ENCODE measurements at regions not wholly inside any gene's neighbourhood (a gene's known extent, or its start where the extent isn't known, plus 50 kb on each side); places are given as distances from the start of the nearest gene placed in this dataset.

DNA sequence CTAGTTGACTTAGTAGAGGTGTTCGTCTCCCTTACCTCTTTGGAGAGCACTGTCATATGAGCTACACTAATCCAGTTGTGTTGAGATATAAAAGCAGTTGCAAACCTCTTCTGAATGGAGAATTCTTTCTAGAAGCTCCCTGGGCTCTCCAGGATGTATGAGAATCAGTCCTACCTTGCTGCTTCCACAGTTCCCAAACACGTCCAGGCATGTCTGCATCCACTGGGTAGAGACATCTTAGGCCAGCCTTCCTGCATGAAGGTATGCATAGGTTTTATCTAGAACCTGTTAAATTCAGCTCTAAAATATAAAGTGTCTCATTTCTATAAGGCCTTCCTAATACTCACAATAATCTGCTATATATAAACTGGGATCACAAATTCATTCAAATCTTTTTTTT, 297.7 kb downstream of the CDC5L start:
- Histone ChIP-seq H3K4me3 (ENCODE audit: low read length) (no peak overlapping the region), H3K27me3 (ENCODE audit: control insufficient read depth in 1 of 2, insufficient read depth in 2 of 2, low read length in 2 of 2) (no peaks in the 10 kb centered on the region), H3K4me1 (ENCODE audit: insufficient read depth, low read length) (no peaks in the 10 kb centered on the region), H3K36me3 (ENCODE audit: insufficient read depth, low read length) (no peaks in the 10 kb centered on the region), H3K9me3 (ENCODE audit: control insufficient read depth in 1 of 2, insufficient read depth in 1 of 2, low read length in 2 of 2) (no peaks in the 10 kb centered on the region), H3K27ac (ENCODE audit: low read depth in 1 of 2, low read length in 2 of 2) (no peak overlapping the region)
- Mint-ChIP-seq H3K4me1 (ENCODE audit: low read depth) (no peaks in the 10 kb centered on the region), H3K4me3 (no peak overlapping the region), H3K36me3 (ENCODE audit: low read depth) (no peaks in the 10 kb centered on the region), H3K9me3 (no peaks in the 10 kb centered on the region), H3K27me3 (no peaks in the 10 kb centered on the region), H3K27ac (no peak overlapping the region)
- no peak for ATAC-seq (ENCODE audit: poor library complexity)
- TF ChIP-seq CTCF (IDR thresholded peaks at IDR 0.05), result no peak
- POLR2A ChIA-PET, result no interaction called here
- intact Hi-C loops (cut with DNase I, micrococcal nuclease), result no loop called here
- DNase-seq, result no peak
- CTCF ChIA-PET, result no interaction called here

- H3K9me3 ChIP-seq (ENCODE audit: control insufficient read depth in 1 of 2, insufficient read depth in 1 of 2, low read length in 2 of 2), result no peaks in the 10 kb centered on the region
- no peak for ATAC-seq (ENCODE audit: poor library complexity)
- H3K4me1 ChIP-seq (ENCODE audit: insufficient read depth, low read length), result peaks cover under 1% of the 10 kb centered on the region
- DNase-seq, result no peak
- H3K27ac ChIP-seq (ENCODE audit: low read depth in 1 of 2, low read length in 2 of 2), result no peak overlapping the region
- H3K27me3 ChIP-seq (ENCODE audit: control insufficient read depth in 1 of 2, insufficient read depth in 2 of 2, low read length in 2 of 2), result no peaks in the 10 kb centered on the region
- H3K27me3 Mint-ChIP-seq, result no peaks in the 10 kb centered on the region
- H3K4me1 Mint-ChIP-seq (ENCODE audit: low read depth), result no peaks in the 10 kb centered on the region
- POLR2A ChIA-PET, result no interaction called here
- no peak overlapping the region for H3K4me3 ChIP-seq (ENCODE audit: low read length)
- no peaks in the 10 kb centered on the region for H3K36me3 ChIP-seq (ENCODE audit: insufficient read depth, low read length)
- intact Hi-C loops (cut with DNase I, micrococcal nuclease), result no loop called here
- no peaks in the 10 kb centered on the region for H3K36me3 Mint-ChIP-seq (ENCODE audit: low read depth)
- no peak for TF ChIP-seq CTCF (IDR thresholded peaks at IDR 0.05)
- H3K4me3 Mint-ChIP-seq, result no peak overlapping the region
- CTCF ChIA-PET, result no interaction called here
- no peak overlapping the region for H3K27ac Mint-ChIP-seq
- H3K9me3 Mint-ChIP-seq, result no peaks in the 10 kb centered on the region
Observed at GRCh38 chr6:44696099-44696498, 308.6 kb downstream of the CDC5L start.

DNA sequence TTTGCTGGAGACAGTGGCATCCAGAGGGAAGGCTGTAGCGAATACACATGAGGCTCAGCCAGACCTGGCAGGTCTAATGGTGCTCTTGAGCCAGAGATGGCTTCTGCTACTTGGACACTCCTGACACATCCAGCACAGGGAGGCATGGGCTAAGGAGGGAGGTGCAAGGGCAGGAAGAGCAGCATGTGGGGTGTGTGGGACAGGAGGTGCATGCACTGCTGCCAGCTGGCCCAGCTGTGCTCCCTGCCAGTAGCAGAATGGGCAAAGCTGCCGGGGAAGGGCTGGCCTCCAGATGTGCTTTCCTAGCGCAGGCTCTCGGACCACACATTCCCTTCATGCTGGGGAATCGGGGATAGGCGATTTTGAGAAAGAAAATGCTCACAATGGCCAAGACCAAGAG, 309.2 kb downstream of the CDC5L start:
- DNase-seq (no peak), ATAC-seq (ENCODE audit: poor library complexity) (no peak)
- ChIA-PET POLR2A (no interaction called here), CTCF (no interaction called here)
- Histone ChIP-seq H3K4me1 (ENCODE audit: insufficient read depth, low read length) (peaks cover 4% of the 10 kb centered on the region), H3K27me3 (ENCODE audit: control insufficient read depth in 1 of 2, insufficient read depth in 2 of 2, low read length in 2 of 2) (no peaks in the 10 kb centered on the region), H3K36me3 (ENCODE audit: insufficient read depth, low read length) (no peaks in the 10 kb centered on the region), H3K27ac (ENCODE audit: low read depth in 1 of 2, low read length in 2 of 2) (no peak overlapping the region), H3K9me3 (ENCODE audit: control insufficient read depth in 1 of 2, insufficient read depth in 1 of 2, low read length in 2 of 2) (no peaks in the 10 kb centered on the region), H3K4me3 (ENCODE audit: low read length) (no peak overlapping the region)
- H3K27ac Mint-ChIP-seq, result no peak overlapping the region
- intact Hi-C loops (cut with DNase I, micrococcal nuclease), result no loop called here
- H3K27me3 Mint-ChIP-seq, result no peaks in the 10 kb centered on the region
- no peaks in the 10 kb centered on the region for H3K4me1 Mint-ChIP-seq (ENCODE audit: low read depth)
- H3K36me3 Mint-ChIP-seq (ENCODE audit: low read depth), result no peaks in the 10 kb centered on the region
- no peak overlapping the region for H3K4me3 Mint-ChIP-seq
- no peak for TF ChIP-seq CTCF (IDR thresholded peaks at IDR 0.05)
- no peaks in the 10 kb centered on the region for H3K9me3 Mint-ChIP-seq
